Endothelial cell of umbilical vein (primary cell): ENCODE measurements at regions not wholly inside any gene's neighbourhood (a gene's known extent, or its start where the extent isn't known, plus 50 kb on each side); places are given as distances from the start of the nearest gene placed in this dataset.

Source experiments
- BruUV-seq: library from RNA; stranded (reverse); fragments of 400-500 nt; replicated peaks from 2 replicates; lab custom pipeline; 2021; lab: Mats Ljungman, UMichigan
- CTCF ChIA-PET: fragments of 300-600, 350-600 bp; sonication (Branson Sonifier 250); formaldehyde crosslinking; loops from one replicate; lab custom pipeline; 2021; ENCODE audit warnings: antibody characterized with exemption, inconsistent platforms; lab: Charles Lee
- POLR2A ChIA-PET: fragments of 300-600, 350-600 bp; sonication (Branson Sonifier 250); formaldehyde crosslinking; loops from one replicate; lab custom pipeline; 2021; ENCODE audit warnings: antibody characterized with exemption, inconsistent platforms; lab: Charles Lee
- DNase-seq: peaks from one replicate; pipeline ENCODE4 v3.0.0-alpha.2; 2011; ENCODE audit warnings: low read depth, low spot score
- FAIRE-seq: peaks from 2 replicates; lab custom pipeline; 2011; peaks lifted over from hg19 to GRCh38; lab: Jason Lieb, UNC
- H2AFZ ChIP-seq: 2 replicates; pipeline ENCODE4 v1.6.0; 2012; ENCODE audit warnings: low read depth, low read length, control low read depth, inconsistent platforms
- H3K27ac ChIP-seq: 2 replicates; pipeline ENCODE4 v1.5.1; 2011; ENCODE audit warnings: low read depth, mild to moderate bottlenecking, control low read depth, low read length, moderate library complexity; ENCODE audit not compliant: insufficient read depth
- H3K27me3 ChIP-seq, 2 experiments: 2 replicates each; pipeline versions ENCODE4 v1.6.0 to v1.6.1; 2011; ENCODE audit warnings: low read length in 2 of 2, mixed read lengths in 1 of 2; ENCODE audit not compliant: control insufficient read depth in 2 of 2, insufficient read depth in 2 of 2
- H3K36me3 ChIP-seq, 2 experiments: 2 replicates in 1 of 2; 3 replicates in 1 of 2; pipeline ENCODE4 v1.5.1; 2011; ENCODE audit warnings: low read length in 2 of 2, mild to moderate bottlenecking in 1 of 2, moderate library complexity in 1 of 2; ENCODE audit not compliant: control insufficient read depth in 2 of 2, insufficient read depth in 2 of 2; ENCODE audit errors: extremely low read depth in 1 of 2
- H3K4me1 ChIP-seq: 3 replicates; pipeline ENCODE4 v1.5.1; 2011; ENCODE audit warnings: mild to moderate bottlenecking, low read length; ENCODE audit not compliant: control insufficient read depth, insufficient read depth; ENCODE audit errors: extremely low read depth
- H3K4me2 ChIP-seq: 2 replicates; pipeline ENCODE4 v1.6.1; 2011; ENCODE audit warnings: low read length, control low read depth, mixed read lengths; ENCODE audit not compliant: insufficient read depth
- H3K4me3 ChIP-seq, 3 experiments: fragments of 200-600 bp in 1 of 3; sonication (generic), shearing (Covaris generic) in 1 of 3; replicated peaks in 1 of 3; 2 replicates each; pipeline ENCODE4 v1.5.1; 2011 to 2016; ENCODE audit warnings: control low read depth in 3 of 3, low read length in 3 of 3, mild to moderate bottlenecking in 2 of 3, inconsistent platforms in 1 of 3, low read depth in 1 of 3, moderate library complexity in 1 of 3; ENCODE audit not compliant: insufficient read depth in 1 of 3
- H3K79me2 ChIP-seq: 2 replicates; pipeline ENCODE4 v1.6.0; 2012; ENCODE audit warnings: low read length, inconsistent platforms; ENCODE audit not compliant: control insufficient read depth, insufficient read depth
- H3K9ac ChIP-seq: replicated peaks from 2 replicates; pipeline ENCODE3; 2011; ENCODE audit warnings: low read length, control low read depth; ENCODE audit not compliant: insufficient read depth; ENCODE audit errors: extremely low read depth
- H3K9me1 ChIP-seq: replicated peaks from 3 replicates; pipeline ENCODE4 v1.6.0; 2011; ENCODE audit warnings: mild to moderate bottlenecking, low read length; ENCODE audit not compliant: control insufficient read depth, insufficient read depth; ENCODE audit errors: extremely low read depth
- H3K9me3 ChIP-seq: replicated peaks from 2 replicates; pipeline ENCODE4 v1.5.1; 2012; ENCODE audit warnings: low read length, inconsistent platforms; ENCODE audit not compliant: control insufficient read depth, insufficient read depth
- H4K20me1 ChIP-seq: replicated peaks from 2 replicates; pipeline ENCODE3; 2011; ENCODE audit warnings: mild to moderate bottlenecking, low read length; ENCODE audit not compliant: control insufficient read depth, insufficient read depth; ENCODE audit errors: extremely low read depth
- CTCF ChIP-seq, 2 donors: IDR thresholded peaks; 1 replicate in 1 of 2; 2 replicates in 1 of 2; pipeline ENCODE4 v1.5.1; 2011; ENCODE audit warnings: low read length in 2 of 2, mild to moderate bottlenecking in 2 of 2, moderate library complexity in 2 of 2, control low read depth in 1 of 2, inconsistent platforms in 1 of 2, low read depth in 1 of 2; ENCODE audit not compliant: insufficient read depth in 1 of 2; ENCODE audit errors: extremely low read depth in 1 of 2
- EZH2 ChIP-seq: IDR thresholded peaks from 2 replicates; pipeline ENCODE4 v1.6.1; 2012; ENCODE audit warnings: borderline replicate concordance, low read depth, mild to moderate bottlenecking, moderate library complexity, low read length, inconsistent platforms; ENCODE audit not compliant: severe bottlenecking
- FOS ChIP-seq: IDR thresholded peaks from 2 replicates; pipeline ENCODE4 v1.6.1; 2011; ENCODE audit warnings: mild to moderate bottlenecking, low read length, moderate library complexity, borderline replicate concordance; ENCODE audit not compliant: insufficient read depth
- GATA2 ChIP-seq: IDR thresholded peaks from 2 replicates; pipeline ENCODE4 v1.7.0; 2011; ENCODE audit warnings: low read depth, mild to moderate bottlenecking, moderate library complexity, mixed read lengths, low read length; ENCODE audit not compliant: insufficient read length, insufficient read depth
- JUN ChIP-seq: IDR thresholded peaks from 2 replicates; pipeline ENCODE4 v1.6.1; 2011; ENCODE audit warnings: borderline replicate concordance, low read depth; ENCODE audit not compliant: insufficient read length, insufficient read depth
- MYC ChIP-seq: IDR thresholded peaks from one replicate; pipeline ENCODE4 v1.6.1; 2011; ENCODE audit warnings: mild to moderate bottlenecking, low read depth, low read length
- POLR2A ChIP-seq: IDR thresholded peaks from 2 replicates; pipeline ENCODE4 v1.6.1; 2012; ENCODE audit warnings: low read depth, mild to moderate bottlenecking, control low read depth, low read length
- POLR2AphosphoS5 ChIP-seq: IDR thresholded peaks from 2 replicates; pipeline ENCODE4 v1.6.1; 2012; ENCODE audit warnings: low read depth, mild to moderate bottlenecking, control low read depth, low read length, moderate library complexity; ENCODE audit not compliant: insufficient read depth
- dilution Hi-C: fragments of 300-500 bp; cut with MboI; formaldehyde crosslinking; loops from one replicate; pipeline ENCODE4 v1.15.0; 2019; ENCODE audit warnings: low sequenced_read_pairs; ENCODE audit not compliant: extremely low pct_ligation_motif_present
- intact Hi-C: fragments of 100-400 bp; cut with micrococcal nuclease; formaldehyde crosslinking; loops from one replicate; pipeline ENCODE4 v1.10.0; 2022
- TF ChIP-seq, protein P1 (sequence below): IDR thresholded peaks from 2 replicates; pipeline ENCODE4 v1.6.1; 2011; ENCODE audit not compliant: insufficient read depth, insufficient read length

- ChIA-PET CTCF (no interaction called here), POLR2A (no interaction called here)
- dilution Hi-C loops = no loop called here
- intact Hi-C loops = no loop called here
- Histone ChIP-seq H3K9me3 (no peaks in the 10 kb centered on the region), H3K4me2 (no peak overlapping the region), H2AFZ (no peak overlapping the region), H3K27ac (no peak overlapping the region), H3K4me3 (no peak overlapping the region), H3K9me1 (no peaks in the 10 kb centered on the region), H4K20me1 (no peaks in the 10 kb centered on the region), H3K36me3 (no peaks in the 10 kb centered on the region), H3K79me2 (no peaks in the 10 kb centered on the region), H3K9ac (no peak overlapping the region), H3K4me1 (no peaks in the 10 kb centered on the region), H3K27me3 (no peaks in the 10 kb centered on the region)
- DNase-seq (no peak), FAIRE-seq (no peak)
- BruUV-seq = no TSS peak
- TF ChIP-seq GATA2 (no peak), MYC (no peak), JUN (no peak), EZH2 (no peak), POLR2A (no peak), POLR2AphosphoS5 (no peak), CTCF (IDR thresholded peaks at IDR 0.05; ENCODE audit: extremely low read depth in 1 of 2, insufficient read depth in 1 of 2, low read depth in 1 of 2, low read length in 2 of 2) (no peak), FOS (no peak)
- TF ChIP-seq, protein P1, sequence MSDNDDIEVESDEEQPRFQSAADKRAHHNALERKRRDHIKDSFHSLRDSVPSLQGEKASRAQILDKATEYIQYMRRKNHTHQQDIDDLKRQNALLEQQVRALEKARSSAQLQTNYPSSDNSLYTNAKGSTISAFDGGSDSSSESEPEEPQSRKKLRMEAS = no peak
Observed at GRCh38 chr11:92892802-92893684, 76.4 kb upstream of the MTNR1B start.
